Mesenchymal stem cell (in vitro differentiated cells and primary cell): ENCODE measurements at regions not wholly inside any gene's neighbourhood (a gene's known extent, or its start where the extent isn't known, plus 50 kb on each side); places are given as distances from the start of the nearest gene placed in this dataset.
"Not testable (repeated sequence)": the region's sequence is repeated elsewhere in the genome, so short reads cannot be mapped to it uniquely, and the experiment has no call there.

ENCODE experiments used
- DNase-seq: peaks from one replicate; pipeline ENCODE4 v3.0.0-alpha.2; 2013
- H2AFZ ChIP-seq: one replicate; pipeline ENCODE4 v1.6.1; 2013; ENCODE audit warnings: low read depth, mild to moderate bottlenecking, control low read depth, inconsistent platforms, low read length, moderate library complexity
- H2AK5ac ChIP-seq: 2 replicates; pipeline ENCODE4 v1.6.1; 2013; ENCODE audit warnings: low read length, moderate library complexity, mild to moderate bottlenecking, inconsistent platforms; ENCODE audit not compliant: severe bottlenecking
- H2BK120ac ChIP-seq: one replicate; pipeline ENCODE4 v1.6.1; 2013; ENCODE audit warnings: low read depth, mild to moderate bottlenecking, inconsistent platforms, low read length, moderate library complexity
- H2BK12ac ChIP-seq, 2 experiments: one replicate each; pipeline ENCODE4 v1.6.1; 2013; ENCODE audit warnings: inconsistent platforms in 2 of 2, low read length in 2 of 2, mild to moderate bottlenecking in 2 of 2, moderate library complexity in 2 of 2, control low read depth in 1 of 2
- H2BK15ac ChIP-seq: one replicate; pipeline ENCODE4 v1.6.1; 2013; ENCODE audit warnings: mild to moderate bottlenecking, low read depth, inconsistent platforms; ENCODE audit not compliant: poor library complexity, severe bottlenecking
- H2BK5ac ChIP-seq: 2 replicates; pipeline ENCODE4 v1.6.1; 2013; ENCODE audit warnings: low read depth, mild to moderate bottlenecking, low read length, control low read depth, inconsistent platforms; ENCODE audit not compliant: poor library complexity, severe bottlenecking
- H3K14ac ChIP-seq, 2 experiments: one replicate each; pipeline ENCODE4 v1.6.1; 2013; ENCODE audit warnings: inconsistent platforms in 2 of 2, low read length in 2 of 2, control low read depth in 1 of 2, mild to moderate bottlenecking in 1 of 2, moderate library complexity in 1 of 2
- H3K18ac ChIP-seq, 2 experiments: one replicate each; pipeline ENCODE4 v1.6.1; 2013; ENCODE audit warnings: inconsistent platforms in 2 of 2, low read length in 2 of 2, control low read depth in 1 of 2, low read depth in 1 of 2, mild to moderate bottlenecking in 1 of 2
- H3K23ac ChIP-seq, 2 experiments: one replicate each; pipeline ENCODE4 v1.6.1; 2013; ENCODE audit warnings: inconsistent platforms in 2 of 2, low read length in 2 of 2, mild to moderate bottlenecking in 2 of 2, moderate library complexity in 2 of 2, control low read depth in 1 of 2
- H3K27ac ChIP-seq: 2 replicates; pipeline ENCODE4 v1.5.1; 2013; ENCODE audit warnings: mild to moderate bottlenecking, moderate library complexity, low read length, control low read depth, inconsistent platforms; ENCODE audit not compliant: poor library complexity, severe bottlenecking
- H3K27me3 ChIP-seq, 2 experiments: 2 replicates each; pipeline versions ENCODE4 v1.6.1 to v1.7.0; 2013; ENCODE audit warnings: low read length in 2 of 2, mild to moderate bottlenecking in 2 of 2, moderate library complexity in 2 of 2, control low read depth in 1 of 2, inconsistent platforms in 1 of 2; ENCODE audit not compliant: control insufficient read depth in 1 of 2, insufficient read depth in 1 of 2
- H3K36me3 ChIP-seq, 2 experiments: 2 replicates each; pipeline versions ENCODE4 v1.6.1 to v1.7.0; 2013; ENCODE audit warnings: low read length in 2 of 2, control low read depth in 1 of 2, inconsistent platforms in 1 of 2, low read depth in 1 of 2, mild to moderate bottlenecking in 1 of 2; ENCODE audit not compliant: insufficient read depth in 2 of 2, control insufficient read depth in 1 of 2
- H3K4ac ChIP-seq, 2 experiments: one replicate each; pipeline ENCODE4 v1.6.1; 2013; ENCODE audit warnings: inconsistent platforms in 2 of 2, low read length in 2 of 2, mild to moderate bottlenecking in 2 of 2, moderate library complexity in 2 of 2, control low read depth in 1 of 2, low read depth in 1 of 2
- H3K4me1 ChIP-seq: 2 replicates; pipeline ENCODE4 v1.6.1; 2013; ENCODE audit warnings: low read depth, low read length, control low read depth; ENCODE audit not compliant: control insufficient read depth, insufficient read depth
- H3K4me2 ChIP-seq: 2 replicates; pipeline ENCODE4 v1.6.1; 2013; ENCODE audit warnings: low read length, mild to moderate bottlenecking, inconsistent platforms; ENCODE audit not compliant: poor library complexity, severe bottlenecking
- H3K4me3 ChIP-seq, 2 experiments: 2 replicates each; pipeline versions ENCODE4 v1.5.1 to v1.7.0; 2013; ENCODE audit warnings: low read length in 2 of 2, mild to moderate bottlenecking in 2 of 2, control low read depth in 1 of 2, low read depth in 1 of 2; ENCODE audit not compliant: insufficient read depth in 1 of 2
- H3K79me1 ChIP-seq: replicated peaks from 2 replicates; pipeline ENCODE4 v1.6.1; 2013; ENCODE audit warnings: mild to moderate bottlenecking, control low read depth, low read length, inconsistent platforms; ENCODE audit not compliant: poor library complexity, severe bottlenecking
- H3K9ac ChIP-seq: 2 replicates; pipeline ENCODE4 v1.7.0; 2013; ENCODE audit warnings: mild to moderate bottlenecking, low read length, moderate library complexity
- H3K9me3 ChIP-seq: 2 replicates; pipeline ENCODE4 v1.7.0; 2013; ENCODE audit warnings: mild to moderate bottlenecking, low read length; ENCODE audit not compliant: control insufficient read depth
- H4K8ac ChIP-seq: one replicate; pipeline ENCODE4 v1.6.1; 2013; ENCODE audit warnings: inconsistent platforms, mild to moderate bottlenecking, low read length, moderate library complexity
- H4K91ac ChIP-seq: one replicate; pipeline ENCODE4 v1.6.1; 2013; ENCODE audit warnings: mild to moderate bottlenecking, low read length, inconsistent platforms
- WGBS: methylation state at CpG from one replicate; pipeline ENCODE4 v1.1.7; 2013; ENCODE audit warnings: mixed read lengths; 5-methylcytosine and 5-hydroxymethylcytosine counted together

DNA sequence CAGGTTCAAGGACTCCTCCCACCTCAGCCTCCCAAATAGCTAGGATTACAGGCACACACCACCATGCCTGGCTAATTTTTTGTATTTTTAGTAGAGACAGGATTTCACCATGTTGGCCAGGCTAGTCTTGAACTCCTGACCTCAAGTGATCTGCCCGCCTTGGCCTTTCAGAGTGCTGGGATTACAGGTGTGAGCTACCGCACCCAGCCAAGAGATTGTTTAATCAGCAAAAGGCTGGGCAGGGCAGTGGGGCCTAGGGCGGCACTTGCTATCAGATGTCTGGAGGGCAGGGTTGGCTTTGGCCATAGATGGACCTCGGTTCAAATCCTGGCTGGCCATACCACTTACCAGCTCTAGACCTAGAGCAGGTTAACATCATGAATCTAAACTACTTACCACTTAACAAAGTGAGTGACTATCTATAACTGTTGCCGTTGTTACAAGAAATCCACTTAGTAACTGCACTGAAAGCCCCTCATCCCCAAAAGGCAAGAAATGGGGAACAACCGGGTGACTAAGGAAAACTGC is 60.9 kb upstream of the BCL2L14 start:
- H3K4ac ChIP-seq, H2BK15ac ChIP-seq, H3K36me3 ChIP-seq, H3K14ac ChIP-seq, H3K27me3 ChIP-seq, H3K79me1 ChIP-seq, H3K4me2 ChIP-seq, H3K4me3 ChIP-seq, H3K9ac ChIP-seq, H4K91ac ChIP-seq, H2BK5ac ChIP-seq, H3K23ac ChIP-seq, H3K9me3 ChIP-seq, DNase-seq, H2AFZ ChIP-seq: not testable (repeated sequence)
- peak overlapping the region; percentile 52 for H4K8ac ChIP-seq
- peak overlapping the region; percentile 28 to 99 for H2BK12ac ChIP-seq
- peak overlapping the region; percentile 12 for H2AK5ac ChIP-seq
- peak overlapping the region; percentile 5 to 44 for H3K18ac ChIP-seq
- 89% methylated on average over 6 of the region's 6 CpGs for WGBS
- peaks cover 21% of the 10 kb centered on the region for H3K4me1 ChIP-seq
- H2BK120ac ChIP-seq = peak overlapping the region; percentile 21
- H3K27ac ChIP-seq = peak overlapping the region; percentile 75

DNA sequence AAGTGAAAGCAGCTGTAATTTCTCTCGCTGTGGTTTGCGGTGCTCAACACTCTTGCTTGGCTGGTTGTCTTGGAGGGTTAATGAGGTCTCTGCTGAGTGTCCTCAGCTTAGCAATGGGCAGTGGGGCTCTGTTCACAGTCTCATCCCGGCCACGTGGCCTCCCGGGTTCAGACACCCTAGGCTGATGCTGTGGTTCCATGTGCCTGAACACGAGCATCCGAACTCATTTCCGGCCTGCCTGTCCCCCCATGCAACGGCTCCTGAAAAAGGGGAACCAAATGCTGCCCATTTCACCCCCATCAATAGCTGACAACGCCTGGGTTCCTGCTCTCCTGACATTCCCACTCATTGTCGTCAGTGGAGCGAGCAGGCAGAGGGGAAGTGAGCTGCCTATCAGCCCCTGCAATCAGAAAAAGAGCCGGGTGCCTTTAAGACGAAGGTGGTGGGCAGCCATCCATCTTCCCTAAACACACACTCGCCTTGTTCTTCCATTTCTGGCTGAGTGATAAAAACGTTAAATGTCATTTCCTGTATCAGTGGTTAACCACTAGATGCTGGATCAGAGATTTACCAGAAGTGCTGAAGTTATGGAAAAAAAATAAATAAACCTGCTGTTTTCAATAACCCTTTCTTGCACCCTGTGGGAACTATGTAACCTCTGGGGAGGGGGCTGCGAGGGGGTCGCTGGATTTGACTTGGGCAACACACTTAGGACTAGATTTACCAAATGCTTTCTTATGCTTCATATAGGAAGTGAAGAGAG is 60.3 kb upstream of the BCL2L14 start:
- H3K14ac ChIP-seq = peak overlapping the region in 1 of 2 experiments; percentile 58
- H3K4me3 ChIP-seq = peak overlapping the region in 1 of 2 experiments; percentile 45
- H3K79me1 ChIP-seq = no peaks in the 10 kb centered on the region
- H3K27me3 ChIP-seq = no peaks in the 10 kb centered on the region
- WGBS = 50% methylated on average over 16 of the region's 18 CpGs
- peak overlapping the region; percentile 71 for H4K8ac ChIP-seq
- peak overlapping the region; percentile 80 for H4K91ac ChIP-seq
- H3K4ac ChIP-seq = peak overlapping the region; percentile 79 to 95
- H2AK5ac ChIP-seq = peak overlapping the region; percentile 12
- H2AFZ ChIP-seq = no peak overlapping the region
- no peaks in the 10 kb centered on the region for H3K9me3 ChIP-seq
- H3K27ac ChIP-seq = peak overlapping the region; percentile 78
- H2BK12ac ChIP-seq = peak overlapping the region; percentile 28 to 99
- H3K4me1 ChIP-seq = peaks cover 21% of the 10 kb centered on the region
- peak overlapping the region; percentile 8 to 44 for H3K18ac ChIP-seq
- H3K9ac ChIP-seq = peak overlapping the region; percentile 8
- no peak overlapping the region for H3K4me2 ChIP-seq
- no peak overlapping the region for H3K23ac ChIP-seq
- DNase-seq = peak; percentile 62
- peak overlapping the region; percentile 21 for H2BK120ac ChIP-seq
- peak overlapping the region; percentile 48 for H2BK5ac ChIP-seq
- H2BK15ac ChIP-seq = no peak overlapping the region
- H3K36me3 ChIP-seq = no peaks in the 10 kb centered on the region

GRCh38 chr12:12011880-12012260 is 58.9 kb upstream of the BCL2L14 start:
- no peak overlapping the region for H3K18ac ChIP-seq
- H3K79me1 ChIP-seq = no peaks in the 10 kb centered on the region
- no peak overlapping the region for H3K4me3 ChIP-seq
- no peak overlapping the region for H2AFZ ChIP-seq
- no peak overlapping the region for H3K9ac ChIP-seq
- no peaks in the 10 kb centered on the region for H3K9me3 ChIP-seq
- no peak overlapping the region for H2BK15ac ChIP-seq
- no peak overlapping the region for H3K27ac ChIP-seq
- H3K4me2 ChIP-seq = no peak overlapping the region
- no peak overlapping the region for H4K8ac ChIP-seq
- H4K91ac ChIP-seq = no peak overlapping the region
- H3K4ac ChIP-seq = no peak overlapping the region
- H2AK5ac ChIP-seq = no peak overlapping the region
- no peak overlapping the region for H2BK120ac ChIP-seq
- peaks cover 21% of the 10 kb centered on the region for H3K4me1 ChIP-seq
- no peak for DNase-seq
- no peak overlapping the region for H2BK5ac ChIP-seq
- H2BK12ac ChIP-seq = no peak overlapping the region
- no peaks in the 10 kb centered on the region for H3K27me3 ChIP-seq
- 93% methylated on average over 5 of the region's 5 CpGs for WGBS
- no peak overlapping the region for H3K23ac ChIP-seq
- H3K36me3 ChIP-seq = no peaks in the 10 kb centered on the region
- H3K14ac ChIP-seq = no peak overlapping the region

- Histone ChIP-seq H3K36me3 (no peaks in the 10 kb centered on the region), H2AFZ (no peak overlapping the region)
These were observed 55.6 kb upstream of the BCL2L14 start for GRCh38 chr12:12015073-12015685.

More at GRCh38 chr12:12015073-12015685, 55.6 kb upstream of the BCL2L14 start:
- Histone ChIP-seq H3K27me3 (no peaks in the 10 kb centered on the region), H3K14ac (no peak overlapping the region), H2AK5ac (no peak overlapping the region), H3K23ac (no peak overlapping the region), H4K91ac (no peak overlapping the region), H4K8ac (no peak overlapping the region), H3K9ac (no peak overlapping the region), H3K4me2 (no peak overlapping the region), H3K4me3 (no peak overlapping the region), H2BK12ac (peak overlapping the region in 1 of 2 experiments; percentile 49), H3K4ac (no peak overlapping the region), H2BK15ac (no peak overlapping the region), H3K4me1 (peaks cover 13% of the 10 kb centered on the region), H3K79me1 (no peaks in the 10 kb centered on the region), H3K9me3 (no peaks in the 10 kb centered on the region), H3K18ac (peak overlapping the region in 1 of 2 experiments; percentile 56), H2BK120ac (no peak overlapping the region), H2BK5ac (no peak overlapping the region), H3K27ac (no peak overlapping the region)
- no peak for DNase-seq
- 80% methylated on average over 10 of the region's 11 CpGs for WGBS
